OCI-LY7 (cell line): ENCODE measurements at regions not wholly inside any gene's neighbourhood (a gene's known extent, or its start where the extent isn't known, plus 50 kb on each side); places are given as distances from the start of the nearest gene placed in this dataset.
"Not testable (repeated sequence)": the region's sequence is repeated elsewhere in the genome, so short reads cannot be mapped to it uniquely, and the experiment has no call there.

Experiments used
- EZH2phosphoT487 ChIP-seq: fragments of 200-600 bp; sonication (generic); IDR thresholded peaks from 2 replicates; pipeline ENCODE4 v1.6.1; 2018; ENCODE audit warnings: low read depth, borderline replicate concordance, mild to moderate bottlenecking, mixed run types, antibody characterized with exemption, low read length, moderate library complexity, mixed read lengths
- TF ChIP-seq, protein P1 (sequence below): fragments of 200-600 bp; sonication (generic); conservative IDR thresholded peaks from 2 replicates; pipeline ENCODE4 v1.5.1; 2014; ENCODE audit warnings: mild to moderate bottlenecking, antibody characterized with exemption, low read length, moderate library complexity, mixed read lengths

DNA sequence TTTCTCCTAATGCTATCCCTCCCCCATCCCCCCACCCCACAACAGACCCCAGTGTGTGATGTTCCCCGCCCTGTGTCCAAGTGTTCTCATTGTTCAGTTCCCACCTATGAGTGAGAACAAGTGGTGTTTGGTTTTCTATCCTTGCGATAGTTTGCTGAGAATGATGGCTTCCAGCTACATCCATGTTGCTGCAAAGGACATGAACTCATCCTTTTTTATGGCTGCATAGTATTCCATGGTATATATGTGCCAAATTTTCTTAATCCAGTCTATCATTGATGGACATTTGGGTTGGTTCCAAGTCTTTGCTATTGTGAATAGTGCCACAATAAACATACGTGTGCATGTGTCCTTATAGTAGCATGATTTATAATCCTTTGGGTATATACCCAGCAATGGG, 83.6 kb upstream of the CALCR start:
- TF ChIP-seq, protein P1, sequence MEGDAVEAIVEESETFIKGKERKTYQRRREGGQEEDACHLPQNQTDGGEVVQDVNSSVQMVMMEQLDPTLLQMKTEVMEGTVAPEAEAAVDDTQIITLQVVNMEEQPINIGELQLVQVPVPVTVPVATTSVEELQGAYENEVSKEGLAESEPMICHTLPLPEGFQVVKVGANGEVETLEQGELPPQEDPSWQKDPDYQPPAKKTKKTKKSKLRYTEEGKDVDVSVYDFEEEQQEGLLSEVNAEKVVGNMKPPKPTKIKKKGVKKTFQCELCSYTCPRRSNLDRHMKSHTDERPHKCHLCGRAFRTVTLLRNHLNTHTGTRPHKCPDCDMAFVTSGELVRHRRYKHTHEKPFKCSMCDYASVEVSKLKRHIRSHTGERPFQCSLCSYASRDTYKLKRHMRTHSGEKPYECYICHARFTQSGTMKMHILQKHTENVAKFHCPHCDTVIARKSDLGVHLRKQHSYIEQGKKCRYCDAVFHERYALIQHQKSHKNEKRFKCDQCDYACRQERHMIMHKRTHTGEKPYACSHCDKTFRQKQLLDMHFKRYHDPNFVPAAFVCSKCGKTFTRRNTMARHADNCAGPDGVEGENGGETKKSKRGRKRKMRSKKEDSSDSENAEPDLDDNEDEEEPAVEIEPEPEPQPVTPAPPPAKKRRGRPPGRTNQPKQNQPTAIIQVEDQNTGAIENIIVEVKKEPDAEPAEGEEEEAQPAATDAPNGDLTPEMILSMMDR: not testable (repeated sequence)
- not testable (repeated sequence) for TF ChIP-seq EZH2phosphoT487
